Activated CD4-positive, alpha-beta T cell treated with anti-CD3 and anti-CD28 coated beads, Interleukin-2, amount 50 U/mL, for 1 hour (primary cell): ENCODE measurements at regions not wholly inside any gene's neighbourhood (a gene's known extent, or its start where the extent isn't known, plus 50 kb on each side); places are given as distances from the start of the nearest gene placed in this dataset.
A peak's percentile ranks its signal among the peaks of the same experiment; 100 is the strongest.

Experiments used
- DNase-seq: peaks from one replicate; pipeline ENCODE4 v3.0.0-alpha.2; 2020

DNA sequence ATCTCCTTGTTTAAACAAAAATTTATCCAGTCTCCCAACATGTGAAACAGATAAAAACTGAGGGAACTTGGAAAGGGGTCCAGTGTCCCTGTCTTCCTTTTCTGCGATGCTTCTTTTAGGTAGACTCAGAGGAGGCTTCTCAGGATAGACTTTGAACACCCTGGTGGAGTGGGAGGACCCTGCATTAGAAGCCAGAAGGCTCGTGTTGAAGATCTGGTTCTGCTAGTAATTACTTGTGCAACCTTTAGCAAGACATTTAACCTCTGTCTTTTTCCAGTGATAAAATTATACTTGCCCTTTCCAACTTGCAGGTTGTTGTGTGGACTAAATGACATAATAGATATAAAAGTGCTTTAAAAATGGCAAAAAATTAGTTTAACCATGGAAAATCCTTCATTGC, 67.1 kb upstream of the PREP start:
- no peak for DNase-seq

DNA sequence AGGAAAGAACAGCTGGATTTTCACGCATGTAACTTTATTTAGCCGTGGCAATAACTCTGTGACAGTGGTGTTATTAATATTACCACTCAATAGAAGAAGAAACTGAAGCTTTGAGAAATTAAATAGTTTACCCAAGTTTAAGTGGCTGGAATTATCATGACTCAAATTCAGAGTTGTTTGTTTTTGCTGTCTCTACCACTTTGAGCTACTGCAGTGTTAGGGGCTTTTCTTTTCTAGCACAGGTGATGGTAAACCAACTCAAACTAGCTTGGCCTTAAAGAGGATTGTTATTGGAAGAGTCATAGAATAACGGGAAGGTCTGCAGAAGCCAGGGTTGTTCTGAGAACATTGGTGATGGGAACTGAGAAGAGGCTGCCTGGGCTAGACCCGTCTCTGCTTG, 66.0 kb upstream of the PREP start:
- DNase-seq = no peak

DNA sequence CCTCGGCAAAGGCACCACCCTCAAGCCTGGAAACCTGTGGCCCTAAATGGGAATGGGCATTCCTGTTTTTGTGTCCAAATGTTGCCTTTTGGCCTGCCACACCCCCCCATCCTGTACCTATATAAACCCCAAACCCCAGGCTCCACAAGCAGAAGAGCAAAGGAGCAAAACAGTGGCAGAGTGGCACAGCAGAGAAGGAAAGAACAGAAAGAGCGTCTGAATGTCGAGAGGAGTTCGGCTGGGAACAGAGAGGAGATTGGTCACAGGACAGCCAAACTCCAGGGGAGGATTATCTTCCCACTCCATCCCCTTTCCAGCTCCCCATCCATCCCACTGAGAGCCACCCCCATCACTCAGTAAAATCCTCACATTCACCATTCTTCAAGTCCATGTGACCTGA, 58.0 kb upstream of the PREP start:
- DNase-seq = no peak

- DNase-seq = no peak
Observed at GRCh38 chr6:105459864-105460263, 57.0 kb upstream of the PREP start.

DNA sequence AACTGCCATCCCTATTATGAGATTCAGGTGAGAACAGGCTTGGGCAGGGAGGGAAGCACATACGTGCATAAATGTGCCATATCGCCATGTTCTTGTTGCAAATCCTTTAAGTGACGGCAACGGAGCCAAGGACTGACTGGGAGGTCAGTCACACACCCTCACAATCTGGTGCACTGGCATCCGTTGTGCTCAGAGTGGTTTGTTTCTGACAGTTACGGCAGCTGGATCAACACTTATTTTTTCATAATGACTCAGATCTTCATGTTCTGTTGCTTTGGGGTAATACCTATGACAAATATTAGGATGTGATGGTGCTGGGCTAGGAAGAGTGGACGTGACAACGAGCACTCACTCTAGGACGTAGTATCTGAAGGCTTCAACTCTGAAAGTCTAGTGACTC, 56.2 kb upstream of the PREP start:
- no peak for DNase-seq

GRCh38 chr6:105458551-105458950, 55.7 kb upstream of the PREP start:
- DNase-seq = no peak

- DNase-seq = no peak
Observed at GRCh38 chr6:105458084-105458483, 55.2 kb upstream of the PREP start.

GRCh38 chr6:105453968-105454367, 51.1 kb upstream of the PREP start:
- DNase-seq = no peak

DNA sequence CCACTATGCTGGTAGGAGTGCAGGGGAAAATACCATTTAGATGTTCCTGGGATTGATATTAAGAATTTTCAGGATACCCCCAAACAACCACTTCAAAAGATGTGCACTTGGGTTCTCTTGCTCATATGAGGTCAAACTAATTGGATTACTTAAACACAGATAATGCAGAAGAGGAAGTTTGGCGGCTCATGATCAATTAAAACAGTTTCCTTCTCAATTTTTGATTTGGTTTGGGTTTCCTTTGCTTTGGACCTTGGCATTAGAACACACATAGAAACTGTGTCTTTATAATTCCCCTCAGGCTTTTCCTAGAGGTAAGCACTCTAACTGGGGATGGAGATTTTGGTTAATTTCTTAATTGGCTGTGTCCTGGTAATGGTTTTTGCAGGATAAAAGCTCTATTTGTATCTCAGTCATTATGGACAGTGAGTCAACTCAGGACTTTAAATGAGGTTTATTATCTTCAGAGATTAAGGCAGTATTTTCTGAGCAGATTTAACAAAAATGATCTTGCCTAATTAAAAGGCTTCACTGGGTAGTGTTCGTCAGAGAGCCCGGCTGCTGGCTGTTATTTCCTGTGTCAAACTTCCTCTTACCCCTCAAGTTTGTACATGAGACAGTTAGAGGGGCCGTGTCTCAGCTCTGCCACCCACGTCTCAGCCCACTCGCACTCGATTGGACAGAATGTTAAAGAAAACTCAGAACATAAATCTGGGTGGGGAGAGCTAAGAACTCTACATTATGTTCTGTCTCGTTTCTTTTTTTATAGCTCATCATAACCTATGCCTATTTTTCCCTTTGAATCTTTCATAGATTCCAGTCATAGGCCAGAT, 50.3 kb upstream of the PREP start:
- DNase-seq = peak; percentile 8
